ENCODE measurements at regions not wholly inside any gene's neighbourhood (a gene's known extent, or its start where the extent isn't known, plus 50 kb on each side); places are given as distances from the start of the nearest gene placed in this dataset.

GRCh38 chr5:40389591-40389990 lies 290.1 kb upstream of the PTGER4 start:
- DNase-seq (ENCODE audit: low spot score) = no peak
- FAIRE-seq = no peak

- no peak for DNase-seq (ENCODE audit: low spot score)
These were observed 293.4 kb upstream of the PTGER4 start for GRCh38 chr5:40386289-40386688.

GRCh38 chr5:40385544-40385943 lies 294.2 kb upstream of the PTGER4 start:
- peak; percentile 58 for FAIRE-seq
- DNase-seq (ENCODE audit: low spot score) = peak; percentile 85

More at GRCh38 chr5:40386289-40386688, 293.4 kb upstream of the PTGER4 start:
- FAIRE-seq = no peak

- FAIRE-seq = no peak
- DNase-seq (ENCODE audit: low spot score) = no peak
These were observed 294.8 kb upstream of the PTGER4 start for GRCh38 chr5:40384782-40385390.

GRCh38 chr5:40383749-40384651 lies 295.7 kb upstream of the PTGER4 start:
- peak; percentile 83 for FAIRE-seq
- peak; percentile 87 for DNase-seq (ENCODE audit: low spot score)

DNA sequence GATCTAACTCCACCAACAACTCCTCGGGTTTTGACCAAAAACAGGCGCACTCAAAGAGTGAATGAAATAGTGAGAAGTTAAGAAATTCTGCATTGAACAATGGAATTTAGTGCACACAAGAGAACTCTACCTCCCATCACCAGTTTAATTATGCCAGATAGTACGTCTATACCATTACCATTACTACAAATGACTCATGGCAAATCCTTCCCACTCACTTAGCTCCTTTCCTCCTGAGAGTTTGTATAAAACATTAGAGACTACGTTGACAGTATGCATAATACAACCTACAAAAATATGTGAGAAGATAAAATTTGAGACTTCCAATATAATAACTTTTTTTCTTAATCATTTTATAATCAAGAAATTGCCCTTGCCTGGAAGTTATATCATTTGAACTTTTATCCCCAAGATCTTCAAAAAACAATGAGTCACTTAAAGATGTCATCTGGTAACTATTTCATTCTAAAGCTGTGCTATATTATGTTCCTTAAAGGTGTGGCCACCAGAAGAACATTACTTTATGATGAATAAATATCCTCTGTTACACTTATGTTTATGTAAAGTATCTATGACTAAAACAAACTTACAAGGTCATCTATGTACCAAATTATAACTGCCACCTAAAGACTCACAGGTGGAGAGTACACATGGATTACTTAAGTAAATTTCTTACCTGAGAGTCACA lies 297.9 kb upstream of the PTGER4 start:
- peak; percentile 83 for FAIRE-seq

DNA sequence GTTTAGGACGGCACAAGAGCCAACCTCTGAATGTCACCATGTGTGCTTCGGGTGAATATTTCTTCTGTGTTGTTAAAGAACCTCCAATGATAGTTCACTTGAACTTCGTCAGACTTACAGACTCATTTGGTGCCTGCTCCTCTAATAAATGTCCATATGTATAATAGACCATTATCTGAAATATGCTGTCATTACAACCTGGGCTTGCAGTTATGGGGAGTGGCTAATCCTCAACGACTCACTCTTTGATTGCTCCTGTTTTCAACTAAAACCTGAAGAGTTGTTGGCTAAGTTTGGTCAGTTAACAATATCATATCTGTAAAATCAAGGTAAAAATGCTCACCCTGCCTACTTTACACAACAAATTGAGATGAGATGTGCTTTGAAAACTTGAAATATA lies 298.7 kb upstream of the PTGER4 start:
- DNase-seq (ENCODE audit: low spot score) (no peak), FAIRE-seq (no peak)

More for the DNA sequence above, 297.9 kb upstream of the PTGER4 start:
- DNase-seq (ENCODE audit: low spot score) = peak; percentile 79

GRCh38 chr5:40378396-40379177 lies 301.1 kb upstream of the PTGER4 start:
- DNase-seq (ENCODE audit: low spot score) = no peak

DNA sequence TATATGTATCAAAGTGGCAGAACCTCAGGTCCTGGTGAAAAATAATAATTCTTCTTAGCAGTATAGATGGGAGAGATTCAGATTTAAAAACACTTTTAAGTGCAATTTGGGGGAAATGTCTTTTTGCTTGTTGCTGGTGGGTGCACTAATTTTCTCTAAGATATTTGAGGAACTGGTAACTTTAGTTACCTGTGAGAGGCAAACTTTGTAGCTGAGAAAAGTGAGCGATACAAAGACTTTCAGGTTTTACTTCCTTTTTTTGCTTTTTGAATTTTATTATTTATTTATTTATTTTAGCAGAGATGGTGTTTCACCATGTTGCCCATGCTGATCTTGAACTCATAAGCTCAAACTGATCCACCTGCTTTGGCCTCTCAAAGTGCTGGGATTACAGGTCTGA lies 303.1 kb upstream of the PTGER4 start:
- DNase-seq (ENCODE audit: low spot score) (no peak), FAIRE-seq (no peak)

More at GRCh38 chr5:40378396-40379177, 301.1 kb upstream of the PTGER4 start:
- no peak for FAIRE-seq

DNA sequence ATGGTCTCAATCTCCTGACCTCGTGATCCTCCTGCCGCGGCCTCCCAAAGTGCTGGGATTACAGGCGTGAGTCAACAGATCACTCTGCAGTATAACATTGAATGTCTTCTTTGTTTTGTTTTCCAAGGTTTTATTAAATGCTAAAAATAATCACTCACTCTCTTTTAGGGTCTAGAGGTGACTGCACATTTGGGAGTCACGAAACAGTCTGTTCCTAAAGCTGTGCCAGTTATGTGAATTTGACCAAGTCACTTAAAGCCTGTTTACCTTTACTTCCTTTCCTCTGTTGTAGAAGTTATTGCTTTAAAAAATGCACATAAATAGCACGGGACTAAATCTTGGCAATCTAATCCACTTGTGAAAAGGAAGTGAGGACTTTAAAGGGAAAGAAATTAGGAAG lies 304.9 kb upstream of the PTGER4 start:
- no peak for FAIRE-seq
- no peak for DNase-seq (ENCODE audit: low spot score)

DNA sequence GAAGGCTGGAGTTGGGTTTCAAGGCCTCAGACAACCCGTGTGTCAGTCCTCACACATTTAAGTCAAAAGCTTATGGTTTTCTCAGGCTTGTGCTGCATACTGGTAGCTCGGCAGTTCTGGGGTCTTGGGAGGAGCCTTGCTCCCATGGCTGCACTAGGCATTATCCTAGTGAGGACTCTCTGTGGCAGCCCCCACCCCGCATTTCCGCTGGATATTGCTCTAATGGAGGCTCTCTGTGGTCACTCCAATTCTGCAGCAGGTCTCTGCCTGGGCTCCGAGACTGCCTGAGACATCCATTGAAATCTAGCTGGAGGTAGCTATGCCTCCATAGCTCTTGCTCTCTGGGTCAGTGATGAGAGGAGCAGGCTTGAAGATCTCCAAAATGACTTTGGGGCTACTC lies 311.5 kb upstream of the PTGER4 start:
- no peak for DNase-seq (ENCODE audit: low spot score)
- FAIRE-seq = no peak

- no peak for DNase-seq (ENCODE audit: low spot score)
- FAIRE-seq = no peak
These were observed 312.5 kb upstream of the PTGER4 start for GRCh38 chr5:40367255-40367654.

DNA sequence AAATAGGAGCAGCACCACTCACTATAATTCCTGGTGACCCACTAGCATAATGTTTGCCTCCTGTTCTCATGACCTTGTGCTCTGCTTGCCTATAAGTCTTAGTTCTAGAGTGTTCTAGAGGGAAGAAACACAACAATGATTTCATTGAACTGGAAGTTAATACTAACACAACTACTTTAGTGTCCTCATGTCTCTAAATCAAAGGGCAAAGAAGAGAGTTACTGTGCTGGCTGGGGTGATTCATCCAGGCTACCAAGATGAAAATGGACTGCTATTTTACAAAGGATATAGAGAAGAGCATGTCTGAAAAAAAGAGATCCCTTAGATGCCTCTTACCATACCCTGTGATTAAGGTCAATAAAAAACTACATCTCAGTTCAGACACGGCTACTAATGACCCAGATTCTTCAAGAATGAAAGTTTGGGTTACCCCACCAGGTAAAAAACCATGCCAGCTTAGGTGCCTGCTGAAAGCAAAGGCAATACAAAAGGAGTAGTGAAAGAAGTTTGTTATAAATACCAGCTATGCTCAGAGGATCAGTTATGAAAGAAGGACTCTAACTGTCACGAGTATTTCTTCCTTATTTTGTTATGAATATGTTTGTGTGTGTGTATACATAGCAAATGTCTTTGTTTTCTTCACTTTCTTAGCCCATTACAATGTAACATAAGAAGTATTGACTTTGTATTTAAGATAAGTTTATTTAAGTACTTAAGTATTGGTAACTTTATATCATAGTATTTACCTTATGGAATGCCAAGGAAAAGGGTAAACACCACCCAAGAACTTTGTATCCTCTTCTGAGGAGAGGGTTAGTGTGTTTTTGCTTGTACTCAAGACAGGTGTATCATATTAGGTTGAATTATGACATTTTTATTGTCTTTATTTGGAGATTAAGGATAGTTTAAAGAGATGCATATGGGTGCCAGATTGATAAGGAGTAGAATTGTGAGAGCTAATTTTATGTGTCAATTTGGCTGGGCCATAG lies 314.1 kb upstream of the PTGER4 start:
- no peak for DNase-seq (ENCODE audit: low spot score)
- FAIRE-seq = no peak

DNA sequence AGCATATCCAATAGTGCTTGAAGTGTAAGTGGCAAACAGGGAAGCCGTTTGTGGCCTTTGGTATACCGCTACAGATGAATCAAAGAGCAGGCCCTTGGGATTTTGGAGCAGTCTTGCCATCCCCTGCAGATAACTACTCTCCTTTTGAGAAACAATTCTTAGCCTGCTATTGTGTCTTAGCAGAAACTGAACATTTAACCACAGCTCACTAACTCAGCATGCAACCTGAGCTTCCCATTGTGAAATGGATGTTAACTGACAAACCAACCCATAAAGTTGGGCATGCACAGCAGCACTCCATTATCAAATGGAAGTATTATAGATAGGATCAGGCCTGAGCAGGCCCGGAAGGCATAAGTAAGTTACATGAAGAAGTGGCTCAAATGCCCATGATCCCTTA lies 315.3 kb upstream of the PTGER4 start:
- DNase-seq (ENCODE audit: low spot score) (no peak), FAIRE-seq (no peak)

GRCh38 chr5:40361378-40361777 lies 318.3 kb upstream of the PTGER4 start:
- FAIRE-seq (no peak), DNase-seq (ENCODE audit: low spot score) (peak; percentile 3)

DNA sequence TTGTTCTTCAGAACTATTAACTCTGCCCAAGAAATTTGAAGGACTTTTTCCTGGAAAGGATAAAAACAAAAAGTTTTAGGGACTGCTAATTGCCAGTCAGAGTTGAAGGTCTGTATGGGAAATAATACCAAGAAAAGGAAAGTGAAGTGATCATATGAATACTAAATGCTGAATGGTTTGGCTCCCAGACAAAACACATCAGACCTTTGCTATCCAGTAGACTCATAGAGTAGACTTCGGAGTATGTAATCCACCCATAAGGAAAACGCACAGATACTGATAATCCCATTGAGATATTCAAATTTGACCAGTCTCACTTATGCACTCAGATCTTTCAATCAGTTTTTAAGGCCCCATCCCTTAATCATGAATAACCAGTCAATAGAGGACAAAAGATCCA lies 319.0 kb upstream of the PTGER4 start:
- no peak for FAIRE-seq
- DNase-seq (ENCODE audit: low spot score) = no peak

- no peak for FAIRE-seq
- DNase-seq (ENCODE audit: low spot score) = no peak
These were observed 319.9 kb upstream of the PTGER4 start for GRCh38 chr5:40359832-40360231.

DNA sequence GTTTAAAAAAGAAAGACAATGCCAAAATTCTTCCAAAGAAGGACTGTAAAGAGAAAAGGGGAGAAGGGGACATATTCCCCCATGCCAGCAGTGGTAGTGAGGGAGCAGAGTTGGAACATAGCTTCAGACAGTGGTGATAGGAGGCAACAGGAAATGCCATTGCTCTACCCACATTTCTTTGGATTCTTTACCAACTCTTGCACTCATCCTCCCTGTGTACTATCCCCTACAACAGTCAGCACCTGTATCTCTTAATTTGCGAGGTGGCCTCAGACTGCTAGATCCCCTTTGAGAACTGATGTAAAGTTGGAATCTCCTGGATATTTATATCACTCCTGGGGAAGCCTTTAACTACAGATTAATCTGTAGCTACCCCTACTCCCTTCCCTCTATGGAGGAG lies 320.6 kb upstream of the PTGER4 start:
- no peak for DNase-seq (ENCODE audit: low spot score)
- no peak for FAIRE-seq

DNA sequence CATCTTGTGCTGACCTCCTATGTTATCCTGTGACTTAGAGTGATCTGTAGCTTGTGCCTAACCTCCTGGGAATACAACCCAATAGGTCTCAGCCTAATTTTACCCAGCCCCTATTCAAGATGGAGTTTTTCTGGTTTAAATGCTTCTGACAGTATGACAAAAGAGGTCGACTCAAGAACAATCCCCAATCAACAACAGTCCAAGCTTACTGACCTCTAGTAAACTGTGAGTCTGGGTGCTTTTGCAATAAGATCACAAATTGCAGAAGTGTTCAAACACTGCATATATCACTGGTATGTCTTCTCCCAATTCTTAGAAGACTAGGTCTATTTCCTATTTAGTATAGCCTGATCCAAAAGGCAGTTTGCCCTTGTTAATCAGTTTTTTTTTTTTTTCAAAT lies 323.5 kb upstream of the PTGER4 start:
- no peak for FAIRE-seq
- no peak for DNase-seq (ENCODE audit: low spot score)

- no peak for FAIRE-seq
- no peak for DNase-seq (ENCODE audit: low spot score)
These were observed 323.9 kb upstream of the PTGER4 start for GRCh38 chr5:40355846-40356245.

Measured in RCC 7860 (cell line).